Keratinocyte (primary cell): ENCODE measurements at regions not wholly inside any gene's neighbourhood (a gene's known extent, or its start where the extent isn't known, plus 50 kb on each side); places are given as distances from the start of the nearest gene placed in this dataset.

Source experiments
- DNase-seq: peaks from one replicate; pipeline ENCODE4 v3.0.0-alpha.2; 2011; ENCODE audit warnings: low read depth, missing footprints, low spot score
- FAIRE-seq: peaks from 2 replicates; lab custom pipeline; 2011; peaks lifted over from hg19 to GRCh38; lab: Jason Lieb, UNC
- H2AFZ ChIP-seq: 2 replicates; pipeline ENCODE4 v1.6.0; 2012; ENCODE audit warnings: low read length, control low read depth, inconsistent platforms; ENCODE audit not compliant: control insufficient read depth
- H3K27ac ChIP-seq: 2 replicates; pipeline ENCODE4 v1.5.1; 2011; ENCODE audit warnings: low read length; ENCODE audit not compliant: control insufficient read depth, insufficient read depth
- H3K27me3 ChIP-seq: 3 replicates; pipeline ENCODE4 v1.6.0; 2011; ENCODE audit warnings: low read length; ENCODE audit not compliant: control insufficient read depth, insufficient read depth; ENCODE audit errors: extremely low read depth
- H3K36me3 ChIP-seq, 2 experiments: 2 replicates in 1 of 2; 3 replicates in 1 of 2; pipeline ENCODE4 v1.5.1; 2011; ENCODE audit warnings: low read length in 2 of 2, mild to moderate bottlenecking in 1 of 2; ENCODE audit not compliant: control insufficient read depth in 2 of 2, insufficient read depth in 2 of 2; ENCODE audit errors: extremely low read depth in 1 of 2
- H3K4me1 ChIP-seq: 3 replicates; pipeline ENCODE4 v1.5.1; 2011; ENCODE audit warnings: low read length; ENCODE audit not compliant: control insufficient read depth, insufficient read depth; ENCODE audit errors: extremely low read depth
- H3K4me2 ChIP-seq: 3 replicates; pipeline ENCODE4 v1.6.0; 2011; ENCODE audit warnings: low read depth, low read length; ENCODE audit not compliant: control insufficient read depth, insufficient read depth; ENCODE audit errors: extremely low read depth
- H3K4me3 ChIP-seq, 3 experiments: fragments of 200-600 bp in 1 of 3; sonication (generic) in 1 of 3; 2 replicates in 2 of 3; 3 replicates in 1 of 3; pipeline ENCODE4 v1.5.1; 2011 to 2016; ENCODE audit warnings: low read length in 3 of 3, mild to moderate bottlenecking in 3 of 3, control low read depth in 2 of 3, inconsistent platforms in 1 of 3, low read depth in 1 of 3, mixed read lengths in 1 of 3, mixed run types in 1 of 3, moderate library complexity in 1 of 3; ENCODE audit not compliant: control insufficient read depth in 2 of 3, insufficient read depth in 2 of 3; ENCODE audit errors: extremely low read depth in 1 of 3
- H3K79me2 ChIP-seq: 2 replicates; pipeline ENCODE4 v1.6.0; 2012; ENCODE audit warnings: low read length; ENCODE audit not compliant: control insufficient read depth, insufficient read depth
- H3K9ac ChIP-seq: 3 replicates; pipeline ENCODE4 v1.6.0; 2011; ENCODE audit warnings: low read length; ENCODE audit not compliant: control insufficient read depth, insufficient read depth; ENCODE audit errors: extremely low read depth
- H3K9me1 ChIP-seq: 3 replicates; pipeline ENCODE4 v1.6.0; 2011; ENCODE audit warnings: low read length; ENCODE audit not compliant: control insufficient read depth, insufficient read depth; ENCODE audit errors: extremely low read depth
- H3K9me3 ChIP-seq: 2 replicates; pipeline ENCODE4 v1.5.1; 2012; ENCODE audit warnings: low read depth, low read length; ENCODE audit not compliant: control insufficient read depth
- H4K20me1 ChIP-seq: 3 replicates; pipeline ENCODE4 v1.6.0; 2011; ENCODE audit warnings: low read length; ENCODE audit not compliant: control insufficient read depth, insufficient read depth; ENCODE audit errors: extremely low read depth
- CTCF ChIP-seq, 3 experiments: IDR thresholded peaks in 1 of 3; conservative IDR thresholded peaks in 1 of 3; optimal IDR thresholded peaks in 1 of 3; 2 replicates in 2 of 3; 3 replicates in 1 of 3; pipeline versions ENCODE3 to v1.5.1; 2011; ENCODE audit warnings: low read length in 3 of 3, mild to moderate bottlenecking in 3 of 3, moderate library complexity in 2 of 3, control low read depth in 1 of 3, inconsistent platforms in 1 of 3; ENCODE audit not compliant: insufficient read depth in 2 of 3; ENCODE audit errors: extremely low read depth in 1 of 3
- EZH2 ChIP-seq: IDR thresholded peaks from one replicate; pipeline ENCODE4 v1.6.1; 2012; ENCODE audit warnings: inconsistent platforms, mild to moderate bottlenecking, low read length, moderate library complexity
- dilution Hi-C: fragments of 300-500 bp; cut with MboI; formaldehyde crosslinking; loops from one replicate; pipeline ENCODE4 v1.7.0; 2020; ENCODE audit warnings: low sequenced_read_pairs; ENCODE audit not compliant: extremely low pct_ligation_motif_present

GRCh38 chrX:137747244-137748043 is 181.5 kb downstream of the ZIC3 start:
- H3K4me3 ChIP-seq = no peak overlapping the region
- no peaks in the 10 kb centered on the region for H3K9me1 ChIP-seq
- no peak overlapping the region for H3K9ac ChIP-seq
- TF ChIP-seq EZH2 (no peak), CTCF (optimal IDR thresholded peaks at IDR 0.05 in 1 of 3, IDR thresholded peaks at IDR 0.05 in 1 of 3, conservative IDR thresholded peaks at IDR 0.05 in 1 of 3; ENCODE audit: extremely low read depth in 1 of 3, insufficient read depth in 2 of 3, low read length in 3 of 3) (no peak)
- dilution Hi-C loops = no loop called here
- H3K27ac ChIP-seq = no peak overlapping the region
- FAIRE-seq = no peak
- no peaks in the 10 kb centered on the region for H4K20me1 ChIP-seq
- DNase-seq = no peak
- no peaks in the 10 kb centered on the region for H3K27me3 ChIP-seq
- no peak overlapping the region for H3K4me2 ChIP-seq
- H3K36me3 ChIP-seq = no peaks in the 10 kb centered on the region
- H3K9me3 ChIP-seq = no peaks in the 10 kb centered on the region
- H3K79me2 ChIP-seq = no peaks in the 10 kb centered on the region
- H3K4me1 ChIP-seq = no peaks in the 10 kb centered on the region
- no peak overlapping the region for H2AFZ ChIP-seq

DNA sequence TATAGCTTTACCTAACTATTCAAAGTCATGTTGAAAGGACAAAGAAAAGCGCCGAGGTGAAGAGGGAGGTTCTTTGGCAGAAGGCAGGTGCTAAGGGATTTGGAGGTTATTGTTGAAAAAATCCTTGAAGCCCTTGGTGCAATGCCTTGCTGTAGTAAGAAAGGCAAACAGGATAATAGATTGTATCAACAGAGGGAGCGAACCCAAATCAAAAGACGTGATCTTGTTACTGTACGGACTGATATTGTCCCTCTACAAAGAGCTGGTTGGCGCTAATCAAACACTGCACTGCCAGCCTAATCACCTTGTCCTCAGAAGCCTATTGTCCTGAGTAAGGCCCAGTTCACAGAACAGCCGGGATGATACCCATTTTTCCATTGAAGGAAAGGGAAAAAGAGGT is 182.9 kb downstream of the ZIC3 start:
- no peak for DNase-seq

More for the DNA sequence above, 182.9 kb downstream of the ZIC3 start:
- FAIRE-seq = no peak
- H3K27ac ChIP-seq = no peak overlapping the region
- dilution Hi-C loops = no loop called here
- no peaks in the 10 kb centered on the region for H3K79me2 ChIP-seq
- H3K9me3 ChIP-seq = no peaks in the 10 kb centered on the region
- H3K4me2 ChIP-seq = no peak overlapping the region
- H3K9ac ChIP-seq = no peak overlapping the region
- H4K20me1 ChIP-seq = no peaks in the 10 kb centered on the region
- H3K27me3 ChIP-seq = no peaks in the 10 kb centered on the region
- no peaks in the 10 kb centered on the region for H3K36me3 ChIP-seq
- TF ChIP-seq EZH2 (no peak), CTCF (optimal IDR thresholded peaks at IDR 0.05 in 1 of 3, IDR thresholded peaks at IDR 0.05 in 1 of 3, conservative IDR thresholded peaks at IDR 0.05 in 1 of 3; ENCODE audit: extremely low read depth in 1 of 3, insufficient read depth in 2 of 3, low read length in 3 of 3) (no peak)
- no peaks in the 10 kb centered on the region for H3K9me1 ChIP-seq
- H3K4me1 ChIP-seq = no peaks in the 10 kb centered on the region
- H2AFZ ChIP-seq = no peak overlapping the region
- no peak overlapping the region for H3K4me3 ChIP-seq
